Natural killer cell (primary cell): ENCODE measurements at regions not wholly inside any gene's neighbourhood (a gene's known extent, or its start where the extent isn't known, plus 50 kb on each side); places are given as distances from the start of the nearest gene placed in this dataset.

Experiments used
- ATAC-seq, 3 donors: fragments of 150-1000 bp in 2 of 3; fragments of 200-7000 bp in 1 of 3; cut with Tn5 transposase; 1 replicate in 1 of 3; 2 replicates in 2 of 3; pipeline ENCODE4 v1.10.0; 2021; ENCODE audit warnings: mild to moderate bottlenecking in 2 of 3, moderate library complexity in 2 of 3
- DNase-seq, 2 donors: peaks; one replicate each; pipeline versions ENCODE4 v3.0.0 to v3.0.0-alpha.2; 2013 to 2021; ENCODE audit warnings: mixed read lengths in 1 of 2
- H3K27ac ChIP-seq: one replicate; pipeline ENCODE4 v1.5.1; 2013; ENCODE audit warnings: mild to moderate bottlenecking, low read length
- H3K27me3 ChIP-seq: one replicate; pipeline ENCODE4 v1.6.1; 2013; ENCODE audit warnings: low read length; ENCODE audit not compliant: control insufficient read depth, insufficient read depth
- H3K36me3 ChIP-seq: one replicate; pipeline ENCODE4 v1.6.1; 2013; ENCODE audit warnings: low read length; ENCODE audit not compliant: control insufficient read depth, insufficient read depth
- H3K4me1 ChIP-seq: one replicate; pipeline ENCODE4 v1.6.1; 2013; ENCODE audit warnings: low read length; ENCODE audit not compliant: control insufficient read depth, insufficient read depth
- H3K4me3 ChIP-seq: one replicate; pipeline ENCODE4 v1.5.1; 2013; ENCODE audit warnings: low read length
- H3K9me3 ChIP-seq: one replicate; pipeline ENCODE4 v1.6.1; 2013; ENCODE audit warnings: low read length; ENCODE audit not compliant: control insufficient read depth, insufficient read depth
- H3K27ac Mint-ChIP-seq, 2 donors: one replicate each; pipeline ENCODE4 v1.8.0; 2022; ENCODE audit warnings: mild to moderate bottlenecking in 2 of 2, mixed read lengths in 2 of 2, moderate library complexity in 1 of 2
- H3K27me3 Mint-ChIP-seq, 2 donors: one replicate each; pipeline ENCODE4 v1.8.0; 2022; ENCODE audit warnings: low read depth in 2 of 2, mixed read lengths in 2 of 2
- H3K36me3 Mint-ChIP-seq: one replicate; pipeline ENCODE4 v1.8.0; 2022; ENCODE audit warnings: mixed read lengths
- H3K4me1 Mint-ChIP-seq, 2 donors: one replicate each; pipeline ENCODE4 v1.8.0; 2022; ENCODE audit warnings: mixed read lengths in 2 of 2
- H3K4me3 Mint-ChIP-seq: one replicate; pipeline ENCODE4 v1.8.0; 2022; ENCODE audit warnings: mild to moderate bottlenecking, moderate library complexity, mixed read lengths
- H3K9me3 Mint-ChIP-seq, 2 donors: one replicate each; pipeline ENCODE4 v1.8.0; 2022; ENCODE audit warnings: mixed read lengths in 2 of 2
- CTCF ChIP-seq: fragments of 200-600 bp; IDR thresholded peaks from one replicate; pipeline ENCODE4 v1.8.0; 2022; ENCODE audit warnings: antibody characterized with exemption
- WGBS: methylation state at CpG from one replicate; pipeline ENCODE4 v1.1.7; 2013; ENCODE audit warnings: missing lambda C conversion rate; ENCODE audit not compliant: insufficient coverage; 5-methylcytosine and 5-hydroxymethylcytosine counted together
- intact Hi-C: fragments of 100-400 bp; cut with micrococcal nuclease; formaldehyde crosslinking; loops from one replicate; pipeline ENCODE4 v1.14.2; 2022

- H3K9me3 Mint-ChIP-seq = peaks cover 3 to 7% of the 10 kb centered on the region in 2 donors
- Histone ChIP-seq H3K4me3 (no peak overlapping the region), H3K27me3 (no peaks in the 10 kb centered on the region), H3K27ac (no peak overlapping the region), H3K9me3 (no peaks in the 10 kb centered on the region), H3K36me3 (no peaks in the 10 kb centered on the region), H3K4me1 (no peaks in the 10 kb centered on the region)
- intact Hi-C loops = no loop called here
- no peak overlapping the region for H3K4me3 Mint-ChIP-seq
- 88% methylated on average over 2 of the region's 4 CpGs for WGBS
- DNase-seq (no peak), ATAC-seq (no peak)
- H3K4me1 Mint-ChIP-seq = no peaks in the 10 kb centered on the region
- TF ChIP-seq CTCF = no peak
- H3K27me3 Mint-ChIP-seq = peaks cover 0 to 3% of the 10 kb centered on the region in 2 donors
- no peaks in the 10 kb centered on the region for H3K36me3 Mint-ChIP-seq
- no peak overlapping the region for H3K27ac Mint-ChIP-seq
These were observed 206.4 kb upstream of the CHAC2 start for GRCh38 chr2:53561155-53561554.

DNA sequence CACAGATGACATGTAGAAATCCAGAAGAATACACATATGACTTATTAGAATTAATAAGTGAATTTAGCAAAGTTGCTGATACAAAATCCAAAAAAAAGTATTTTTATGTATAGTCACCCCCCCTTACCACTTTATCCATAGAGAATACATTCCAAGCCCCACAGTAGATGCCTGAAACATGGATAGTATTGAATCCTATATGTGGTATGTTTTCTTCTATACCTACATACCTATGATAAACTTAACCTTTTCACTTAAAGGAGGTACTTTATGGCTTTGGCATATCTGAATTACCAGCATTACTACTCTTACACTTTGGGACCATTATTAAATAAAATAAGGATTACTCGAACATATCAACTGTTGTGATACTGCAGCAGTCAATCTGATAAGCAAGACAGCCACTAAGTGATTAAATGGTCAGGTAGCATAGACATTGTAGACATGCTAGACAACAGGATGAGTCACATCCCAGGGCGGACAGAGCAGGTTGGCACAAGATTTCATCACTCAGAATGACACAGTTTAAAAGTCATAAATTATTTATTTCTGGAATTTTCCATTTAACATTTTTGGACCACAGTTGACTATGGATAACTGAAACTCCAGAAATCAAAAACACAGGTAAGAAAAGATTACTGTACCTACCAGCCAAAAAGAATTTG is 208.2 kb upstream of the CHAC2 start:
- Mint-ChIP-seq H3K36me3 (no peaks in the 10 kb centered on the region), H3K9me3 (peaks cover 3 to 7% of the 10 kb centered on the region in 2 donors), H3K4me1 (no peaks in the 10 kb centered on the region), H3K27ac (no peak overlapping the region), H3K4me3 (no peak overlapping the region), H3K27me3 (peaks cover 0 to 3% of the 10 kb centered on the region in 2 donors)
- H3K4me1 ChIP-seq = no peaks in the 10 kb centered on the region
- H3K4me3 ChIP-seq = no peak overlapping the region
- intact Hi-C loops = no loop called here
- H3K36me3 ChIP-seq = no peaks in the 10 kb centered on the region
- no peaks in the 10 kb centered on the region for H3K27me3 ChIP-seq
- H3K27ac ChIP-seq = no peak overlapping the region
- DNase-seq = no peak
- WGBS = 96% methylated on average over 2 of the region's 2 CpGs
- ATAC-seq = no peak
- TF ChIP-seq CTCF = no peak
- peaks cover 10% of the 10 kb centered on the region for H3K9me3 ChIP-seq

DNA sequence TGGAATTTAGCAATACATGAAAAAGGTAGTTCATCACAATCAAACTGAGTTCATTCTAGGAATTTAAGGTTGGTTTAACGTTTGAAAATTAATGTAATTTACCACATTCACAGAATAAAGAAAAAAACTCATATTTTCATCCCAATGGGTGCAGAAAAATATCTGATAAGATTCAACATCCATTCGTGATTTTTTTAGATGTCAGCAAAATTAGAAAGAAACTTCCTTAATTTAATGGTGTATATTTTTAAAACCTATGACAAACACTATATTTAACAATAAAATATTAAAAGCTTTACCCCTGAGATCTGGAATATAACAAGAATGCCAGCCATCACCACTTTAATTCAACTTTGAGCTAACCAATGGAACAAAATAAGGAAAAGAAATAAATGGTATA is 208.7 kb upstream of the CHAC2 start:
- no CpG with 5 or more reads among the region's 2 CpGs for WGBS
- ATAC-seq = no peak
- H3K4me3 Mint-ChIP-seq = no peak overlapping the region

More for the DNA sequence above, 208.7 kb upstream of the CHAC2 start:
- no peaks in the 10 kb centered on the region for H3K4me1 Mint-ChIP-seq
- H3K4me3 ChIP-seq = no peak overlapping the region
- peaks cover 0 to 3% of the 10 kb centered on the region in 2 donors for H3K27me3 Mint-ChIP-seq
- DNase-seq = no peak
- intact Hi-C loops = no loop called here
- H3K27ac Mint-ChIP-seq = no peak overlapping the region
- H3K27me3 ChIP-seq = no peaks in the 10 kb centered on the region
- no peak overlapping the region for H3K27ac ChIP-seq
- peaks cover 3 to 7% of the 10 kb centered on the region in 2 donors for H3K9me3 Mint-ChIP-seq
- no peaks in the 10 kb centered on the region for H3K4me1 ChIP-seq
- no peak for TF ChIP-seq CTCF
- peaks cover 16% of the 10 kb centered on the region for H3K9me3 ChIP-seq
- no peaks in the 10 kb centered on the region for H3K36me3 ChIP-seq
- H3K36me3 Mint-ChIP-seq = no peaks in the 10 kb centered on the region
